ENCODE measurements at regions not wholly inside any gene's neighbourhood (a gene's known extent, or its start where the extent isn't known, plus 50 kb on each side); places are given as distances from the start of the nearest gene placed in this dataset.

GRCh38 chr2:45172760-45173392 is 163.6 kb upstream of the SIX2 start:
- no peak for TF ChIP-seq CTCF (IDR thresholded peaks at IDR 0.05; ENCODE audit: low read depth, low read length)
- no peak overlapping the region for H3K4me3 ChIP-seq (ENCODE audit: low read depth, low read length)

GRCh38 chr2:45172142-45172541 is 162.9 kb upstream of the SIX2 start:
- H3K4me3 ChIP-seq (ENCODE audit: low read depth, low read length) = no peak overlapping the region
- TF ChIP-seq CTCF (IDR thresholded peaks at IDR 0.05; ENCODE audit: low read depth, low read length) = no peak

- TF ChIP-seq CTCF (IDR thresholded peaks at IDR 0.05; ENCODE audit: low read depth, low read length) = no peak
- H3K4me3 ChIP-seq (ENCODE audit: low read depth, low read length) = no peak overlapping the region
These were observed 161.9 kb upstream of the SIX2 start for GRCh38 chr2:45171136-45171501.

- no peak overlapping the region for H3K4me3 ChIP-seq (ENCODE audit: low read depth, low read length)
- TF ChIP-seq CTCF (IDR thresholded peaks at IDR 0.05; ENCODE audit: low read depth, low read length) = no peak
These were observed 161.2 kb upstream of the SIX2 start for GRCh38 chr2:45170191-45171135.

- TF ChIP-seq CTCF (IDR thresholded peaks at IDR 0.05; ENCODE audit: low read depth, low read length) = no peak
- H3K4me3 ChIP-seq (ENCODE audit: low read depth, low read length) = peak overlapping the region; percentile 43
These were observed 160.3 kb upstream of the SIX2 start for GRCh38 chr2:45169339-45170190.

GRCh38 chr2:45168711-45169338 is 159.6 kb upstream of the SIX2 start:
- TF ChIP-seq CTCF (IDR thresholded peaks at IDR 0.05; ENCODE audit: low read depth, low read length) = no peak
- peak overlapping the region; percentile 43 for H3K4me3 ChIP-seq (ENCODE audit: low read depth, low read length)
